Neuronal stem cell (in vitro differentiated cells): ENCODE measurements at regions not wholly inside any gene's neighbourhood (a gene's known extent, or its start where the extent isn't known, plus 50 kb on each side); places are given as distances from the start of the nearest gene placed in this dataset.
"Not testable (repeated sequence)": the region's sequence is repeated elsewhere in the genome, so short reads cannot be mapped to it uniquely, and the experiment has no call there.

Experiments used
- DNase-seq: peaks from one replicate; pipeline ENCODE4 v3.0.0-alpha.2; 2013; ENCODE audit warnings: low spot score
- H2AFZ ChIP-seq: one replicate; pipeline ENCODE4 v1.6.1; 2013; ENCODE audit warnings: mild to moderate bottlenecking, low read length, inconsistent platforms
- H2AK5ac ChIP-seq: 2 replicates; pipeline ENCODE4 v1.6.1; 2013; ENCODE audit warnings: low read depth, mild to moderate bottlenecking, inconsistent platforms, low read length, moderate library complexity, mixed read lengths
- H2BK120ac ChIP-seq: 2 replicates; pipeline ENCODE4 v1.6.1; 2013; ENCODE audit warnings: low read depth, mild to moderate bottlenecking, inconsistent platforms, low read length, moderate library complexity, mixed read lengths
- H2BK12ac ChIP-seq: one replicate; pipeline ENCODE4 v1.6.1; 2013; ENCODE audit warnings: low read length, inconsistent platforms
- H2BK15ac ChIP-seq: 2 replicates; pipeline ENCODE4 v1.6.1; 2013; ENCODE audit warnings: mild to moderate bottlenecking, low read length, inconsistent platforms, mixed read lengths
- H2BK5ac ChIP-seq: one replicate; pipeline ENCODE4 v1.6.1; 2013; ENCODE audit warnings: inconsistent platforms, mild to moderate bottlenecking, low read length, moderate library complexity
- H3K14ac ChIP-seq: one replicate; pipeline ENCODE4 v1.6.1; 2013; ENCODE audit warnings: low read length, inconsistent platforms
- H3K18ac ChIP-seq: 2 replicates; pipeline ENCODE4 v1.6.1; 2013; ENCODE audit warnings: low read length, inconsistent platforms
- H3K23ac ChIP-seq: 2 replicates; pipeline ENCODE4 v1.6.1; 2013; ENCODE audit warnings: low read depth, mild to moderate bottlenecking, mixed read lengths, low read length, inconsistent platforms; ENCODE audit not compliant: poor library complexity
- H3K27ac ChIP-seq: replicated peaks from 3 replicates; pipeline ENCODE4 v1.5.1; 2013; ENCODE audit warnings: low read length, inconsistent platforms
- H3K27me3 ChIP-seq, 3 experiments: 2 replicates each; pipeline ENCODE4 v1.6.1; 2013; ENCODE audit warnings: low read length in 3 of 3, mild to moderate bottlenecking in 2 of 3, inconsistent platforms in 1 of 3, low read depth in 1 of 3, mixed read lengths in 1 of 3, moderate library complexity in 1 of 3; ENCODE audit not compliant: control insufficient read depth in 3 of 3, insufficient read depth in 3 of 3
- H3K36me3 ChIP-seq, 2 donors: replicated peaks in 1 of 2; 2 replicates each; pipeline ENCODE4 v1.6.1; 2013; ENCODE audit warnings: low read length in 2 of 2; ENCODE audit not compliant: control insufficient read depth in 2 of 2, insufficient read depth in 2 of 2
- H3K4ac ChIP-seq: 2 replicates; pipeline ENCODE4 v1.6.1; 2013; ENCODE audit warnings: inconsistent platforms, mild to moderate bottlenecking, low read length, moderate library complexity
- H3K4me1 ChIP-seq, 2 donors: 1 replicate in 1 of 2; 2 replicates in 1 of 2; pipeline ENCODE4 v1.6.1; 2013; ENCODE audit warnings: low read length in 2 of 2, low read depth in 1 of 2; ENCODE audit not compliant: control insufficient read depth in 2 of 2, insufficient read depth in 1 of 2
- H3K4me2 ChIP-seq: one replicate; pipeline ENCODE4 v1.6.1; 2013; ENCODE audit warnings: mild to moderate bottlenecking, low read length, inconsistent platforms; ENCODE audit not compliant: insufficient read depth, poor library complexity, severe bottlenecking
- H3K4me3 ChIP-seq, 2 donors: 2 replicates each; pipeline ENCODE4 v1.5.1; 2013; ENCODE audit warnings: low read length in 2 of 2, mild to moderate bottlenecking in 2 of 2, inconsistent platforms in 1 of 2, moderate library complexity in 1 of 2
- H3K79me1 ChIP-seq: one replicate; pipeline ENCODE4 v1.6.1; 2013; ENCODE audit warnings: low read depth, mild to moderate bottlenecking, inconsistent platforms, low read length, moderate library complexity
- H3K9ac ChIP-seq: one replicate; pipeline ENCODE4 v1.6.1; 2013; ENCODE audit warnings: mild to moderate bottlenecking, low read depth, low read length, inconsistent platforms; ENCODE audit not compliant: poor library complexity
- H3K9me3 ChIP-seq, 2 donors: replicated peaks in 1 of 2; 2 replicates each; pipeline versions ENCODE3 to v1.6.1; 2013; ENCODE audit warnings: low read length in 2 of 2, mild to moderate bottlenecking in 2 of 2, inconsistent platforms in 1 of 2, low read depth in 1 of 2, mixed read lengths in 1 of 2, moderate library complexity in 1 of 2; ENCODE audit not compliant: control insufficient read depth in 2 of 2, insufficient read depth in 1 of 2
- H4K8ac ChIP-seq: one replicate; pipeline ENCODE4 v1.6.1; 2013; ENCODE audit warnings: low read depth, mild to moderate bottlenecking, inconsistent platforms, low read length, moderate library complexity
- H4K91ac ChIP-seq: one replicate; pipeline ENCODE4 v1.6.1; 2013; ENCODE audit warnings: low read length, low read depth, mild to moderate bottlenecking, inconsistent platforms; ENCODE audit not compliant: poor library complexity
- WGBS, 2 donors: extraction: QIAGEN DNeasy Blood & Tissue Kit; methylation state at CpG; one replicate each; pipeline ENCODE4 v1.1.7; 2013; ENCODE audit warnings: missing lambda C conversion rate in 2 of 2, mixed read lengths in 1 of 2; ENCODE audit not compliant: insufficient read length in 2 of 2, insufficient replicate concordance in 1 of 2; ENCODE audit errors: extremely low coverage in 2 of 2; 5-methylcytosine and 5-hydroxymethylcytosine counted together

DNA sequence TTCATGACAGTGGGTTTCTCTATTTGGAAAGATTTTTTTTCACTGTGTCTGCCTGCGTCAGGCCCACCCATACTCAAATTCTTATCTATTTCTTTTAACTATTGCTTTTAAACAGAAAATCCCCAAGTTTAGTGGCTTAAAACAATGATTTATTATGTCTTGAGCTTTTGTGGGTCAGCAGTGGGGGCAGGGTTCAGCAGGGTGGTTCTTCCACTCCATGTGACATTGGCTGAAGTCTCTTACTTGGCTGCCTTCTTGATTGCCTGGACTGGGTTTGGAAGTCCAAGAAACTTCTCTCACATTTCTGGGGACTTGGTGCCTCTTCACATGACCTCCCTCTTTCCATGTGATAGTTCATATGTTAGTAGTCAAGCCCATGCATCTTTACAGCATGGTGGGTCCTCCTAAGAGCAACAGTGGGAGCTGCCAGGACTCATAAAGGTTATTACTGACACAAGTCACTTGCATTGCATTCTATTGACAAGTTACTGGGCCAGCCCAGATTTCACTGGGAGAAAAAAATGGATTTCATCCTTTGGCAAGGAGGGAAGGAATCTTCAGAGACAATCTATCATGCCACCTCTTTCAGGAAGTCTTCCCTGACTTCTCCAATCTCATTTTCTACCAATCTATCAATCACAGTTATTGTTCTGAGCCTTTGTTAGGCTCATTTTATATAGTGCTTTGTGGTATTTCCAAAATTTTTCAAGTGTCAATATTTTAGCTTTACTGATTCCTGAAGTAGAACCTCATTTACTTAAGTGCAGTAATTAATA, 436.1 kb downstream of the XYLT1 start:
- H3K23ac ChIP-seq = no peak overlapping the region
- H3K18ac ChIP-seq = no peak overlapping the region
- H3K4me1 ChIP-seq = peaks cover 0 to 2% of the 10 kb centered on the region in 2 donors
- H3K27me3 ChIP-seq = no peaks in the 10 kb centered on the region
- H2AK5ac ChIP-seq = no peak overlapping the region
- H3K9me3 ChIP-seq = peaks cover 0 to 5% of the 10 kb centered on the region in 2 donors
- H2BK15ac ChIP-seq = no peak overlapping the region
- no peaks in the 10 kb centered on the region for H3K79me1 ChIP-seq
- H3K4me2 ChIP-seq = no peak overlapping the region
- no peak overlapping the region for H3K9ac ChIP-seq
- no peak overlapping the region for H3K27ac ChIP-seq
- H2BK5ac ChIP-seq = no peak overlapping the region
- H4K91ac ChIP-seq = no peak overlapping the region
- no peak overlapping the region for H3K4me3 ChIP-seq
- no peak for DNase-seq
- H3K4ac ChIP-seq = no peak overlapping the region
- no CpG with 5 or more reads among the region's 1 CpG for WGBS, 2 donors
- no peak overlapping the region for H2AFZ ChIP-seq
- H3K36me3 ChIP-seq = no peaks in the 10 kb centered on the region
- H3K14ac ChIP-seq = no peak overlapping the region
- H4K8ac ChIP-seq = no peak overlapping the region
- H2BK120ac ChIP-seq = no peak overlapping the region
- no peak overlapping the region for H2BK12ac ChIP-seq

DNA sequence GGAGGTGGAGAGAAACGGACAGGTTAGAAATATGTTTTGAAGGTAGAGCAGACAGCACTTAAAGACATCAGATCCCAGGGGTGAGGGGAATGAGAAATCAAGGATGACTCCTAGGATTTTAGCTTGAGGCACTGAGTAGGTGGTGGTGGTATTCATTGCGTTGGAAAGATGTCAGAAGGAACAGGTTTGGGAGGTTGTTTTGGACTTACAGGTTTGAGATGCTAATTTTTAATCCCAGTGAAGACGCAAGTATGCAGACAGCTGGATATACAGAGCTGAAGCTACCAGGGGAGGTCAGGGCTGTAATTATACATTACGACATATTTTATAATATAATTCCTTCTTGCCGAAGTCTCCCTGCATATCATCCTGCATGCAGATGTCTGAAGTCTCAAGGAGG, 433.3 kb downstream of the XYLT1 start:
- H2BK15ac ChIP-seq = no peak overlapping the region
- DNase-seq = no peak
- no peaks in the 10 kb centered on the region for H3K36me3 ChIP-seq
- no peak overlapping the region for H2BK120ac ChIP-seq
- WGBS, 2 donors = no CpG with 5 or more reads among the region's 5 CpGs
- H4K8ac ChIP-seq = no peak overlapping the region
- no peak overlapping the region for H4K91ac ChIP-seq
- no peak overlapping the region for H3K18ac ChIP-seq
- H3K4me3 ChIP-seq = no peak overlapping the region
- H3K4me1 ChIP-seq = peaks cover 0 to 2% of the 10 kb centered on the region in 2 donors
- H3K4me2 ChIP-seq = no peak overlapping the region
- H3K9me3 ChIP-seq = no peaks in the 10 kb centered on the region
- no peak overlapping the region for H2BK12ac ChIP-seq
- H3K27me3 ChIP-seq = no peaks in the 10 kb centered on the region
- H3K9ac ChIP-seq = no peak overlapping the region
- H3K14ac ChIP-seq = no peak overlapping the region
- no peak overlapping the region for H3K27ac ChIP-seq
- H2AFZ ChIP-seq = no peak overlapping the region
- H2BK5ac ChIP-seq = no peak overlapping the region
- H3K4ac ChIP-seq = no peak overlapping the region
- no peaks in the 10 kb centered on the region for H3K79me1 ChIP-seq
- no peak overlapping the region for H2AK5ac ChIP-seq
- H3K23ac ChIP-seq = no peak overlapping the region

DNA sequence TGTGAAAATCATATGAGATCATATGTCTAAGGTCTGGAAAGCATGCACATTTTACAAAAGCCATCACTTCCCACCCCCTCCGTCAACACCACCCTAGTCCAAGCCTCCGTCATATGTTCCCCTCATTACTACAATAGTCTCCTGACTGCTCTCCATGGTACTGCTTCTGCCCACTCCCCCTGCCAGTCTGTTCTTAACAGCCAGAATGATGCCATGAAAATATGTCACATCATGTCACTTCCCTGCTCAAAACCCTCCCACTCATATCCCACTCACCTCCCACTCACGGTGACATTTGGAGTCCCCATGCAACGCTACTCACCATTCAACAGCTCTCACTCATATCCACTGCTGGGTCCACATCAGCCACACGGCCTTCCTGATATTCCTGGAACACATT, 432.3 kb downstream of the XYLT1 start:
- Histone ChIP-seq H3K36me3 (no peaks in the 10 kb centered on the region), H3K27ac (no peak overlapping the region), H3K4ac (no peak overlapping the region), H2BK120ac (no peak overlapping the region), H2BK12ac (no peak overlapping the region), H3K9ac (no peak overlapping the region), H3K9me3 (no peaks in the 10 kb centered on the region), H2BK5ac (no peak overlapping the region), H4K91ac (no peak overlapping the region), H3K79me1 (no peaks in the 10 kb centered on the region), H3K4me1 (peaks cover 0 to 2% of the 10 kb centered on the region in 2 donors), H3K27me3 (no peaks in the 10 kb centered on the region), H3K23ac (no peak overlapping the region), H3K14ac (no peak overlapping the region), H3K4me2 (no peak overlapping the region), H3K4me3 (no peak overlapping the region), H2AFZ (no peak overlapping the region), H3K18ac (no peak overlapping the region), H4K8ac (no peak overlapping the region), H2AK5ac (no peak overlapping the region), H2BK15ac (no peak overlapping the region)
- DNase-seq = no peak
- WGBS, 2 donors = no CpG with 5 or more reads among the region's 5 CpGs

DNA sequence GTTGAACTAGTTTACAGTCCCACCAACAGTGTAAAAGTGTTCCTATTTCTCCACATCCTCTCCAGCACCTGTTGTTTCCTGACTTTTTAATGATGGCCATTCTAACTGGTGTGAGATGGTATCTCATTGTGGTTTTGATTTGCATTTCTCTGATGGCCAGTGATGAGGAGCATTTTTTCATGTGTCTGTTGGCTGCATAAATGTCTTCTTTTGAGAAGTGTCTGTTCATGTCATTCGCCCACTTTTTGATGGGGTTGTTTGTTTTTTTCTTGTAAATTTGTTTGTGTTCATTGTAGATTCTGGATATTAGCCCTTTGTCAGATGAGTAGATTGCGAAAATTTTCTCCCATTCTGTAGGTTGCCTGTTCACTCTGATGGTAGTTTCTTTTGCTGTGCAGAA, 421.7 kb downstream of the XYLT1 start:
- not testable (repeated sequence) for H2AK5ac ChIP-seq, H3K18ac ChIP-seq, H3K14ac ChIP-seq, H3K9ac ChIP-seq, H2BK120ac ChIP-seq, H3K79me1 ChIP-seq, H3K27ac ChIP-seq, H3K36me3 ChIP-seq, H3K4me2 ChIP-seq, H3K27me3 ChIP-seq, H2BK12ac ChIP-seq, H4K91ac ChIP-seq, H3K9me3 ChIP-seq, H4K8ac ChIP-seq, H3K4ac ChIP-seq, H2AFZ ChIP-seq, H3K23ac ChIP-seq, H2BK5ac ChIP-seq, H3K4me3 ChIP-seq, H3K4me1 ChIP-seq, DNase-seq, H2BK15ac ChIP-seq
- whole genome bisulfite sequencing, 2 donors = no CpG with 5 or more reads among the region's 2 CpGs
